ENCODE measurements at regions not wholly inside any gene's neighbourhood (a gene's known extent, or its start where the extent isn't known, plus 50 kb on each side); places are given as distances from the start of the nearest gene placed in this dataset.

GRCh38 chr2:47990503-47990902 is 84.2 kb upstream of the FBXO11 start (continued):
- TF ChIP-seq CBX3 (IDR thresholded peaks at IDR 0.05; ENCODE audit: low read depth) (no peak), JUND (IDR thresholded peaks at IDR 0.05) (no peak), SRF (IDR thresholded peaks at IDR 0.05; ENCODE audit: low read depth) (no peak), ZFX (IDR thresholded peaks at IDR 0.05) (no peak)

GRCh38 chr2:47992671-47993070 is 86.4 kb upstream of the FBXO11 start:
- ChIA-PET RAD21 (ENCODE audit: low non-redundant PET in 1 of 2, low total read pairs in 2 of 2, uncharacterized antibody in 2 of 2, unreplicated experiment in 2 of 2) (no interaction called here), CTCF (no interaction called here), POLR2A (no interaction called here)
- Histone ChIP-seq H3K9me2 (ENCODE audit: insufficient read depth) (no peaks in the 10 kb centered on the region), H3K36me3 (ENCODE audit: control insufficient read depth in 1 of 2, insufficient read depth in 2 of 2, low read length in 2 of 2) (no peaks in the 10 kb centered on the region), H3K9ac (ENCODE audit: low read length) (no peak overlapping the region), H2AFZ (ENCODE audit: low read depth, low read length, poor library complexity, severe bottlenecking) (no peak overlapping the region), H4K20me1 (ENCODE audit: insufficient read depth) (no peaks in the 10 kb centered on the region), H3K4me3 (replicated peaks in 1 of 2; ENCODE audit: low read depth in 1 of 2, low read length in 2 of 2) (no peak overlapping the region), H3K27ac (ENCODE audit: low read depth, low read length) (no peak overlapping the region), H3K9me3 (ENCODE audit: control insufficient read depth in 1 of 2, insufficient read depth in 1 of 2, low read depth in 1 of 2, low read length in 2 of 2) (no peaks in the 10 kb centered on the region), H3K4me2 (ENCODE audit: low read length) (no peak overlapping the region), H3K79me2 (ENCODE audit: insufficient read depth, low read length) (no peaks in the 10 kb centered on the region), H3K4me1 (ENCODE audit: control insufficient read depth in 1 of 2, insufficient read depth in 2 of 2, low read length in 2 of 2) (no peaks in the 10 kb centered on the region), H3K27me3 (ENCODE audit: insufficient read depth, low read length) (no peaks in the 10 kb centered on the region)
- DNase-seq (ENCODE audit: low read depth, low spot score) (no peak), ATAC-seq (no peak)
- intact Hi-C loops (cut with micrococcal nuclease), result no loop called here
- no peak for TF ChIP-seq RAD21 (IDR thresholded peaks at IDR 0.05; ENCODE audit: low read depth)
- no peak for TF ChIP-seq ZNF274 (IDR thresholded peaks at IDR 0.05; ENCODE audit: low read depth, low read length)
- no peak for TF ChIP-seq JUND (IDR thresholded peaks at IDR 0.05)
- no peak for TF ChIP-seq ZFX (IDR thresholded peaks at IDR 0.05)
- no peak for TF ChIP-seq POLR2AphosphoS5 (IDR thresholded peaks at IDR 0.05; ENCODE audit: low read depth, low read length)
- TF ChIP-seq SIN3A (IDR thresholded peaks at IDR 0.05; ENCODE audit: low read depth), result no peak
- no peak for TF ChIP-seq YY1 (IDR thresholded peaks at IDR 0.05; ENCODE audit: extremely low read depth, insufficient replicate concordance, low read depth, low read length)
- TF ChIP-seq CBX3 (IDR thresholded peaks at IDR 0.05; ENCODE audit: low read depth), result no peak
- no peak for TF ChIP-seq TCF7L2 (IDR thresholded peaks at IDR 0.05; ENCODE audit: borderline replicate concordance, extremely low read depth, insufficient read depth, insufficient read length)
- no peak for TF ChIP-seq ELF1 (IDR thresholded peaks at IDR 0.05; ENCODE audit: borderline replicate concordance, low read depth)
- TF ChIP-seq ATF3 (IDR thresholded peaks at IDR 0.05), result no peak
- no peak for TF ChIP-seq CTCF (IDR thresholded peaks at IDR 0.05 in 2 of 3, conservative IDR thresholded peaks at IDR 0.05 in 1 of 3; ENCODE audit: borderline replicate concordance in 1 of 3, insufficient read depth in 1 of 3, low read depth in 2 of 3, low read length in 2 of 3)
- no peak for TF ChIP-seq POLR2A (IDR thresholded peaks at IDR 0.05; ENCODE audit: borderline replicate concordance, extremely low read depth, insufficient read depth, insufficient read length)
- TF ChIP-seq EZH2 (IDR thresholded peaks at IDR 0.05), result no peak
- no peak for TF ChIP-seq SRF (IDR thresholded peaks at IDR 0.05; ENCODE audit: low read depth)
- no peak for TF ChIP-seq SP1 (IDR thresholded peaks at IDR 0.05; ENCODE audit: low read depth)
- no peak for TF ChIP-seq REST (IDR thresholded peaks at IDR 0.05; ENCODE audit: low read depth)
- no TSS peak for BruUV-seq (replicated peaks)
